WTC11 (cell line): ENCODE measurements at regions not wholly inside any gene's neighbourhood (a gene's known extent, or its start where the extent isn't known, plus 50 kb on each side); places are given as distances from the start of the nearest gene placed in this dataset.

ENCODE experiments used
- ATAC-seq: fragments of 200-7000 bp; cut with Tn5 transposase; 2 replicates; pipeline ENCODE4 v1.10.0; 2021; ENCODE audit warnings: mild to moderate bottlenecking, moderate library complexity
- CTCF ChIA-PET: fragments of 300-600 bp; sonication (Branson Sonifier 250); formaldehyde crosslinking; loops from one replicate; lab custom pipeline; 2021; ENCODE audit warnings: antibody characterized with exemption; lab: Charles Lee
- POLR2A ChIA-PET: fragments of 350-600 bp; sonication (Branson Sonifier 250); formaldehyde crosslinking; loops from one replicate; lab custom pipeline; 2021; ENCODE audit warnings: antibody characterized with exemption; lab: Charles Lee
- DNase-seq: peaks from one replicate; pipeline ENCODE4 v3.0.0; 2021; ENCODE audit warnings: low spot score
- H3K27ac Mint-ChIP-seq: 2 replicates; pipeline ENCODE4 v1.8.0; 2021; ENCODE audit warnings: mixed read lengths
- H3K27me3 Mint-ChIP-seq: 2 replicates; pipeline ENCODE4 v1.8.0; 2021; ENCODE audit warnings: low read depth, mild to moderate bottlenecking, moderate library complexity, mixed read lengths
- H3K36me3 Mint-ChIP-seq: 2 replicates; pipeline ENCODE4 v1.8.0; 2021; ENCODE audit warnings: mixed read lengths
- H3K4me1 Mint-ChIP-seq: 2 replicates; pipeline ENCODE4 v1.8.0; 2022; ENCODE audit warnings: mixed read lengths
- H3K4me3 Mint-ChIP-seq: 2 replicates; pipeline ENCODE4 v1.8.0; 2021; ENCODE audit warnings: mild to moderate bottlenecking, moderate library complexity, mixed read lengths
- H3K9me3 Mint-ChIP-seq: 2 replicates; pipeline ENCODE4 v1.8.0; 2021; ENCODE audit warnings: mixed read lengths
- ATF1 ChIP-seq: sonication (generic); formaldehyde crosslinking; IDR thresholded peaks from 2 replicates; pipeline ENCODE4 v1.8.1; 2023; ENCODE audit warnings: mild to moderate bottlenecking, moderate library complexity, missing genetic modification reagents
- CBFB ChIP-seq: sonication (generic); formaldehyde crosslinking; IDR thresholded peaks from 2 replicates; pipeline ENCODE4 v1.8.1; 2022; ENCODE audit warnings: mild to moderate bottlenecking, low read depth, missing genetic modification reagents
- CREB1 ChIP-seq: sonication (generic); formaldehyde crosslinking; IDR thresholded peaks from 2 replicates; pipeline ENCODE4 v1.8.0; 2023; ENCODE audit warnings: mild to moderate bottlenecking, missing genetic modification reagents
- EMX1 ChIP-seq: fragments of 250-450 bp; sonication (Bioruptor Pico); IDR thresholded peaks from 2 replicates; pipeline ENCODE4 v1.8.0; 2021; ENCODE audit warnings: mild to moderate bottlenecking
- FOXJ3 ChIP-seq: sonication (generic); formaldehyde crosslinking; IDR thresholded peaks from 2 replicates; pipeline ENCODE4 v1.9.0; 2021; ENCODE audit warnings: missing genetic modification reagents, mild to moderate bottlenecking, borderline replicate concordance
- JUN ChIP-seq: sonication (generic); formaldehyde crosslinking; IDR thresholded peaks from 2 replicates; pipeline ENCODE4 v1.8.0; 2023; ENCODE audit warnings: mild to moderate bottlenecking, missing genetic modification reagents
- KAT7 ChIP-seq: sonication (generic); formaldehyde crosslinking; IDR thresholded peaks from 2 replicates; pipeline ENCODE4 v1.8.1; 2023; ENCODE audit warnings: missing genetic modification reagents, mild to moderate bottlenecking, borderline replicate concordance
- NR1H2 ChIP-seq: sonication (generic); formaldehyde crosslinking; IDR thresholded peaks from 2 replicates; pipeline ENCODE4 v1.9.0; 2021; ENCODE audit warnings: mild to moderate bottlenecking, moderate library complexity, missing genetic modification reagents
- OVOL2 ChIP-seq: fragments of 250-450 bp; sonication (Bioruptor Pico); IDR thresholded peaks from 2 replicates; pipeline ENCODE4 v1.9.0; 2021; ENCODE audit warnings: mild to moderate bottlenecking, borderline replicate concordance
- PRRX2 ChIP-seq: fragments of 250-450 bp; sonication (Bioruptor Pico); IDR thresholded peaks from 2 replicates; pipeline ENCODE4 v1.8.0; 2021; ENCODE audit warnings: mild to moderate bottlenecking
- SMAD4 ChIP-seq: sonication (generic); formaldehyde crosslinking; IDR thresholded peaks from 2 replicates; pipeline ENCODE4 v1.8.0; 2022; ENCODE audit warnings: mild to moderate bottlenecking, missing genetic modification reagents
- SP1 ChIP-seq: sonication (generic); formaldehyde crosslinking; conservative IDR thresholded peaks from 2 replicates; pipeline ENCODE4 v1.8.1; 2022; ENCODE audit warnings: missing genetic modification reagents
- TP53 ChIP-seq: sonication (generic); formaldehyde crosslinking; IDR thresholded peaks from 2 replicates; pipeline ENCODE4 v1.8.1; 2023; ENCODE audit warnings: mild to moderate bottlenecking, missing genetic modification reagents
- ZNF121 ChIP-seq: sonication (generic); formaldehyde crosslinking; IDR thresholded peaks from 2 replicates; pipeline ENCODE4 v1.8.0; 2023; ENCODE audit warnings: missing genetic modification reagents
- ZNF232 ChIP-seq: sonication (generic); formaldehyde crosslinking; IDR thresholded peaks from 2 replicates; pipeline ENCODE4 v1.8.0; 2022; ENCODE audit warnings: mild to moderate bottlenecking, missing genetic modification reagents
- ZNF416 ChIP-seq: fragments of 250-450 bp; sonication (Bioruptor Pico); IDR thresholded peaks from 2 replicates; pipeline ENCODE4 v1.9.0; 2021; ENCODE audit warnings: mild to moderate bottlenecking, inconsistent platforms
- TF ChIP-seq, protein P1 (sequence below): sonication (generic); formaldehyde crosslinking; IDR thresholded peaks from 2 replicates; pipeline ENCODE4 v1.8.0; 2022; ENCODE audit warnings: mild to moderate bottlenecking, missing genetic modification reagents
- TF ChIP-seq, protein P2 (sequence below): sonication (generic); formaldehyde crosslinking; IDR thresholded peaks from 2 replicates; pipeline ENCODE4 v1.8.0; 2022; ENCODE audit warnings: missing genetic modification reagents
- TF ChIP-seq, protein P3 (sequence below): fragments of 250-450 bp; sonication (Bioruptor Pico); IDR thresholded peaks from 2 replicates; pipeline ENCODE4 v1.9.0; 2021; ENCODE audit warnings: mild to moderate bottlenecking
- TF ChIP-seq, protein P4 (sequence below): fragments of 250-450 bp; sonication (Bioruptor Pico); conservative IDR thresholded peaks from 2 replicates; pipeline ENCODE4 v1.9.0; 2021; ENCODE audit warnings: mild to moderate bottlenecking
- TF ChIP-seq, protein P5 (sequence below): sonication (generic); formaldehyde crosslinking; IDR thresholded peaks from 2 replicates; pipeline ENCODE4 v1.8.0; 2023; ENCODE audit warnings: missing genetic modification reagents
- TF ChIP-seq, protein P6 (sequence below): sonication (generic); formaldehyde crosslinking; IDR thresholded peaks from 2 replicates; pipeline ENCODE4 v1.8.1; 2022; ENCODE audit warnings: low read depth, mild to moderate bottlenecking, moderate library complexity, missing genetic modification reagents, borderline replicate concordance

DNA sequence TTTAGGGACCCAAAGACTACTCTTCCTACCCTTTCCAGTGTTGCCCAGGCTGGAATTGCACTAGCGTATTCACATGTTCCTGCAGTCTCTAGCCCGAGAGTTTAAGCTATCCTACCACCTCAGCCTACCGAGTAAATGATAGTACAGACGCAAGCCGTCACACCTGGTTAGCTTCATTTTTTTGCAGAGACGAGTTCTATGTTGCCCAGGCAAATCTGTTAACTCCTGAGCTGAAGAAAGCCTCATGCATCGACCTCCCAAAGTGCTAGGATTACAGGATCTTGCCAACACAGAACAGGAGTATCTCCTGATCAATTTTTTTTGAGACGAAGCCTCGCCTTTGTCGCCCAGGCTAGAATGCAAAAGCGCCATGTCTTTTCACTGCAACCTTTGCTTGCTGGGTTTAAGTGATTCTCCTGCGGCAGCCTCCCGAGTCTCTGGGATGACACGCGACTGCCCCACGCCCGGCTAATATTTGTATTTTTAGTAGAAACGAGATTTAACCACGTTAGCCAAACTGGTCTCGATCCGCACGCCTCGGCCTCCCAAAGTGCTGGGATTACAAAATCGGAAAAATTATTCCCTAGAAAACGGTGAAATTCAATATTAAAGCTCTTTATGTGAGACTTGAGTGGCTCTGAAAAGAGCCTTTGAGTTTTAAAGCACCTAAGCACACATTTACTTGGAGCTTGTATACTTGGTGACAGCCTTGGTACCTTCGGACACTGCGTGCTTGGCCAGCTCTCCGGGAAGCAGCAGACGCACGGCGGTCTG, 128.5 kb downstream of the HFE start (continued):
- TF ChIP-seq, protein P1, sequence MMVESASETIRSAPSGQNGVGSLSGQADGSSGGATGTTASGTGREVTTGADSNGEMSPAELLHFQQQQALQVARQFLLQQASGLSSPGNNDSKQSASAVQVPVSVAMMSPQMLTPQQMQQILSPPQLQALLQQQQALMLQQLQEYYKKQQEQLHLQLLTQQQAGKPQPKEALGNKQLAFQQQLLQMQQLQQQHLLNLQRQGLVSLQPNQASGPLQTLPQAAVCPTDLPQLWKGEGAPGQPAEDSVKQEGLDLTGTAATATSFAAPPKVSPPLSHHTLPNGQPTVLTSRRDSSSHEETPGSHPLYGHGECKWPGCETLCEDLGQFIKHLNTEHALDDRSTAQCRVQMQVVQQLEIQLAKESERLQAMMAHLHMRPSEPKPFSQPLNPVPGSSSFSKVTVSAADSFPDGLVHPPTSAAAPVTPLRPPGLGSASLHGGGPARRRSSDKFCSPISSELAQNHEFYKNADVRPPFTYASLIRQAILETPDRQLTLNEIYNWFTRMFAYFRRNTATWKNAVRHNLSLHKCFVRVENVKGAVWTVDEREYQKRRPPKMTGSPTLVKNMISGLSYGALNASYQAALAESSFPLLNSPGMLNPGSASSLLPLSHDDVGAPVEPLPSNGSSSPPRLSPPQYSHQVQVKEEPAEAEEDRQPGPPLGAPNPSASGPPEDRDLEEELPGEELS (CRISPR knock-in tag), result 0 out of 2 replicates have a peak, but pooled peaks have one; percentile 19
- peak; percentile 91 for TF ChIP-seq PRRX2 (CRISPR knock-in tag)
- TF ChIP-seq ZNF416 (CRISPR knock-in tag), result peak; percentile 87
- TF ChIP-seq SP1, result no peak
- TF ChIP-seq, protein P2, sequence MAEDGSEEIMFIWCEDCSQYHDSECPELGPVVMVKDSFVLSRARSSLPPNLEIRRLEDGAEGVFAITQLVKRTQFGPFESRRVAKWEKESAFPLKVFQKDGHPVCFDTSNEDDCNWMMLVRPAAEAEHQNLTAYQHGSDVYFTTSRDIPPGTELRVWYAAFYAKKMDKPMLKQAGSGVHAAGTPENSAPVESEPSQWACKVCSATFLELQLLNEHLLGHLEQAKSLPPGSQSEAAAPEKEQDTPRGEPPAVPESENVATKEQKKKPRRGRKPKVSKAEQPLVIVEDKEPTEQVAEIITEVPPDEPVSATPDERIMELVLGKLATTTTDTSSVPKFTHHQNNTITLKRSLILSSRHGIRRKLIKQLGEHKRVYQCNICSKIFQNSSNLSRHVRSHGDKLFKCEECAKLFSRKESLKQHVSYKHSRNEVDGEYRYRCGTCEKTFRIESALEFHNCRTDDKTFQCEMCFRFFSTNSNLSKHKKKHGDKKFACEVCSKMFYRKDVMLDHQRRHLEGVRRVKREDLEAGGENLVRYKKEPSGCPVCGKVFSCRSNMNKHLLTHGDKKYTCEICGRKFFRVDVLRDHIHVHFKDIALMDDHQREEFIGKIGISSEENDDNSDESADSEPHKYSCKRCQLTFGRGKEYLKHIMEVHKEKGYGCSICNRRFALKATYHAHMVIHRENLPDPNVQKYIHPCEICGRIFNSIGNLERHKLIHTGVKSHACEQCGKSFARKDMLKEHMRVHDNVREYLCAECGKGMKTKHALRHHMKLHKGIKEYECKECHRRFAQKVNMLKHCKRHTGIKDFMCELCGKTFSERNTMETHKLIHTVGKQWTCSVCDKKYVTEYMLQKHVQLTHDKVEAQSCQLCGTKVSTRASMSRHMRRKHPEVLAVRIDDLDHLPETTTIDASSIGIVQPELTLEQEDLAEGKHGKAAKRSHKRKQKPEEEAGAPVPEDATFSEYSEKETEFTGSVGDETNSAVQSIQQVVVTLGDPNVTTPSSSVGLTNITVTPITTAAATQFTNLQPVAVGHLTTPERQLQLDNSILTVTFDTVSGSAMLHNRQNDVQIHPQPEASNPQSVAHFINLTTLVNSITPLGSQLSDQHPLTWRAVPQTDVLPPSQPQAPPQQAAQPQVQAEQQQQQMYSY (CRISPR knock-in tag), result no peak
- 0 out of 2 replicates have a peak, but pooled peaks have one; percentile 36 for TF ChIP-seq ATF1 (CRISPR knock-in tag)
- no peak for TF ChIP-seq ZNF232 (CRISPR knock-in tag)
- TF ChIP-seq, protein P3, sequence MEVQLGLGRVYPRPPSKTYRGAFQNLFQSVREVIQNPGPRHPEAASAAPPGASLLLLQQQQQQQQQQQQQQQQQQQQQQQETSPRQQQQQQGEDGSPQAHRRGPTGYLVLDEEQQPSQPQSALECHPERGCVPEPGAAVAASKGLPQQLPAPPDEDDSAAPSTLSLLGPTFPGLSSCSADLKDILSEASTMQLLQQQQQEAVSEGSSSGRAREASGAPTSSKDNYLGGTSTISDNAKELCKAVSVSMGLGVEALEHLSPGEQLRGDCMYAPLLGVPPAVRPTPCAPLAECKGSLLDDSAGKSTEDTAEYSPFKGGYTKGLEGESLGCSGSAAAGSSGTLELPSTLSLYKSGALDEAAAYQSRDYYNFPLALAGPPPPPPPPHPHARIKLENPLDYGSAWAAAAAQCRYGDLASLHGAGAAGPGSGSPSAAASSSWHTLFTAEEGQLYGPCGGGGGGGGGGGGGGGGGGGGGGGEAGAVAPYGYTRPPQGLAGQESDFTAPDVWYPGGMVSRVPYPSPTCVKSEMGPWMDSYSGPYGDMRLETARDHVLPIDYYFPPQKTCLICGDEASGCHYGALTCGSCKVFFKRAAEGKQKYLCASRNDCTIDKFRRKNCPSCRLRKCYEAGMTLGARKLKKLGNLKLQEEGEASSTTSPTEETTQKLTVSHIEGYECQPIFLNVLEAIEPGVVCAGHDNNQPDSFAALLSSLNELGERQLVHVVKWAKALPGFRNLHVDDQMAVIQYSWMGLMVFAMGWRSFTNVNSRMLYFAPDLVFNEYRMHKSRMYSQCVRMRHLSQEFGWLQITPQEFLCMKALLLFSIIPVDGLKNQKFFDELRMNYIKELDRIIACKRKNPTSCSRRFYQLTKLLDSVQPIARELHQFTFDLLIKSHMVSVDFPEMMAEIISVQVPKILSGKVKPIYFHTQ (CRISPR knock-in tag), result peak; percentile 95
- TF ChIP-seq, all 79 proteins: peak for 14

DNA sequence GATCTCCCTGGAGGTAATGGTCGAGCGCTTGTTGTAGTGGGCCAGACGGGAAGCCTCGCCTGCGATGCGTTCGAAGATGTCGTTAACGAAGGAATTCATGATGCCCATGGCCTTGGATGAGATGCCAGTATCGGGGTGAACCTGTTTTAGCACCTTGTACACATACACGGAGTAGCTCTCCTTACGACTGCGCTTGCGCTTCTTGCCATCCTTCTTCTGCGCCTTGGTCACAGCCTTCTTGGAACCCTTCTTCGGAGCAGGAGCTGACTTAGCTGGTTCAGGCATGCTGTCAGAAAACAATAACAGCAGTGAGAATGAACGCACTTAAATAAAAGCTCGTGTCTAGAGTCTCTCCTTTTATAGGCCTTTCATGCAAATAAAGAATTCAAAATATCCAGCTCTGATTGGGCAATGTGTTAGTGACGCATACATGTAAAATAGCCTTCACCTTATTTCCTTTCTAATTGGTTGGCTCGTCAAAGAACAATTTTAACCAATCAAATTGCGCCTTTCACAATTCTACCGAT, 129.2 kb downstream of the HFE start:
- Mint-ChIP-seq H3K36me3 (no peaks in the 10 kb centered on the region), H3K27ac (no peak overlapping the region)
- POLR2A ChIA-PET, result interaction anchor here (0.5 to 7.0 kb wide), 48 partner anchors 9 to 1677 kb away, joined by 3 to 383 read pairs (median 15); a partner anchor contains a TSS
- TF ChIP-seq, protein P4, sequence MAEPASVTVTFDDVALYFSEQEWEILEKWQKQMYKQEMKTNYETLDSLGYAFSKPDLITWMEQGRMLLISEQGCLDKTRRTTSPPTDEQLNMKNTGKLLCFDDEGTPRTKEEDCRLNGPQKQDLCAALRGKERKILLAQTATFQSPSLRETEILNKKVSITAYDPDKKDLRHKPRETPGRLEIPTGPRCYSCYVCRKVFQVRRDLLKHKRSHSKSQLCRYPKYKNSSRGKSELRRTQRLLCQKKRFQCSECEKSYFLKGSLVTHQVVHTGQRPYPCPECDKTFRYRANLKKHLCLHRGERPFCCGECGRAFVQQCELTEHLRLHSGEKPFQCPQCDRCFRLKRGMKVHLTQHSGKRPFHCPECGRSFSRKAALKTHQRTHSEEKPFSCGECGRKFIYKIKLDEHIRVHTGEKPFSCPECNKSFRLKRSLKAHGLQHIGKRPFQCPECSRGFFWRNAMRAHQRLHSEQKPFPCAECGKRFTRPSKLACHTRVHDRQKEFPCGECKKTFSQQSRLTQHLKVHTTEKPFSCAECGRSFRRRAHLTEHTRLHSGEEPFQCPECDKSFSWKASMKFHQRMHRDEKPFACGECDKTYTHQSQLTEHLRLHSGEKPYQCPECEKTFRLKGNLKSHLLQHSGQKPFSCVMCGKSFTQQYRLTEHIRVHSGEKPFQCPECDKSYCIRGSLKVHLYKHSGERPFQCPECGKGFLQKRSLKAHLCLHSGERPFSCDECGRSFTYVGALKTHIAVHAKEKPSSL (CRISPR knock-in tag), result no peak
- TF ChIP-seq ZNF121 (CRISPR knock-in tag) (no peak), JUN (CRISPR knock-in tag) (no peak; the same call in 1 of the 2 replicates), TP53 (CRISPR knock-in tag) (no peak), KAT7 (CRISPR knock-in tag) (no peak), NR1H2 (no peak), OVOL2 (no peak), CREB1 (peak; percentile 67; the same call in 1 of the 2 replicates), EMX1 (CRISPR knock-in tag) (no peak), CBFB (CRISPR knock-in tag) (no peak), FOXJ3 (no peak), SMAD4 (CRISPR knock-in tag) (no peak)
- TF ChIP-seq, protein P5, sequence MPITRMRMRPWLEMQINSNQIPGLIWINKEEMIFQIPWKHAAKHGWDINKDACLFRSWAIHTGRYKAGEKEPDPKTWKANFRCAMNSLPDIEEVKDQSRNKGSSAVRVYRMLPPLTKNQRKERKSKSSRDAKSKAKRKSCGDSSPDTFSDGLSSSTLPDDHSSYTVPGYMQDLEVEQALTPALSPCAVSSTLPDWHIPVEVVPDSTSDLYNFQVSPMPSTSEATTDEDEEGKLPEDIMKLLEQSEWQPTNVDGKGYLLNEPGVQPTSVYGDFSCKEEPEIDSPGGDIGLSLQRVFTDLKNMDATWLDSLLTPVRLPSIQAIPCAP (CRISPR knock-in tag), result 0 out of 2 replicates have a peak, but pooled peaks have one; percentile 28
- TF ChIP-seq, protein P6, sequence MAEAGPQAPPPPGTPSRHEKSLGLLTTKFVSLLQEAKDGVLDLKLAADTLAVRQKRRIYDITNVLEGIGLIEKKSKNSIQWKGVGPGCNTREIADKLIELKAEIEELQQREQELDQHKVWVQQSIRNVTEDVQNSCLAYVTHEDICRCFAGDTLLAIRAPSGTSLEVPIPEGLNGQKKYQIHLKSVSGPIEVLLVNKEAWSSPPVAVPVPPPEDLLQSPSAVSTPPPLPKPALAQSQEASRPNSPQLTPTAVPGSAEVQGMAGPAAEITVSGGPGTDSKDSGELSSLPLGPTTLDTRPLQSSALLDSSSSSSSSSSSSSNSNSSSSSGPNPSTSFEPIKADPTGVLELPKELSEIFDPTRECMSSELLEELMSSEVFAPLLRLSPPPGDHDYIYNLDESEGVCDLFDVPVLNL (CRISPR knock-in tag), result no peak

More for the DNA sequence above, 129.2 kb downstream of the HFE start:
- CTCF ChIA-PET, result interaction anchor here (0.8 to 1.0 kb wide), 2 partner anchors 17 to 54 kb away, joined by 3 read pairs; a partner anchor contains a TSS
- H3K4me1 Mint-ChIP-seq, result peaks cover 36% of the 10 kb centered on the region
- H3K27me3 Mint-ChIP-seq, result no peaks in the 10 kb centered on the region
- no peaks in the 10 kb centered on the region for H3K9me3 Mint-ChIP-seq
- DNase-seq, result no peak
- H3K4me3 Mint-ChIP-seq, result no peak overlapping the region
- peak; percentile 53 for ATAC-seq
